Endothelial cell (in vitro differentiated cells): ENCODE measurements at regions not wholly inside any gene's neighbourhood (a gene's known extent, or its start where the extent isn't known, plus 50 kb on each side); places are given as distances from the start of the nearest gene placed in this dataset.

Experiments
- DNase-seq: peaks from one replicate; pipeline ENCODE4 v3.0.0; 2021; ENCODE audit warnings: low spot score
- H3K27ac Mint-ChIP-seq: one replicate; pipeline ENCODE4 v1.8.0; 2021; ENCODE audit warnings: mixed read lengths, inconsistent platforms; ENCODE audit not compliant: unreplicated experiment
- H3K27me3 Mint-ChIP-seq: one replicate; pipeline ENCODE4 v1.8.0; 2021; ENCODE audit warnings: mild to moderate bottlenecking, moderate library complexity, mixed read lengths, inconsistent platforms; ENCODE audit not compliant: unreplicated experiment
- H3K36me3 Mint-ChIP-seq: one replicate; pipeline ENCODE4 v1.8.0; 2021; ENCODE audit warnings: mild to moderate bottlenecking, low read depth, mixed read lengths, inconsistent platforms; ENCODE audit not compliant: unreplicated experiment
- H3K4me1 Mint-ChIP-seq: one replicate; pipeline ENCODE4 v1.8.0; 2021; ENCODE audit warnings: mild to moderate bottlenecking, mixed read lengths, inconsistent platforms; ENCODE audit not compliant: unreplicated experiment
- H3K4me3 Mint-ChIP-seq: one replicate; pipeline ENCODE4 v1.8.0; 2021; ENCODE audit warnings: mild to moderate bottlenecking, mixed read lengths, inconsistent platforms; ENCODE audit not compliant: unreplicated experiment
- H3K9me3 Mint-ChIP-seq: one replicate; pipeline ENCODE4 v1.8.0; 2021; ENCODE audit warnings: mixed read lengths, inconsistent platforms; ENCODE audit not compliant: unreplicated experiment
- CTCF ChIP-seq: fragments of 200-600 bp; sonication (generic); IDR thresholded peaks from one replicate; pipeline ENCODE4 v1.5.0; 2021; ENCODE audit warnings: antibody characterized with exemption; ENCODE audit not compliant: unreplicated experiment

DNA sequence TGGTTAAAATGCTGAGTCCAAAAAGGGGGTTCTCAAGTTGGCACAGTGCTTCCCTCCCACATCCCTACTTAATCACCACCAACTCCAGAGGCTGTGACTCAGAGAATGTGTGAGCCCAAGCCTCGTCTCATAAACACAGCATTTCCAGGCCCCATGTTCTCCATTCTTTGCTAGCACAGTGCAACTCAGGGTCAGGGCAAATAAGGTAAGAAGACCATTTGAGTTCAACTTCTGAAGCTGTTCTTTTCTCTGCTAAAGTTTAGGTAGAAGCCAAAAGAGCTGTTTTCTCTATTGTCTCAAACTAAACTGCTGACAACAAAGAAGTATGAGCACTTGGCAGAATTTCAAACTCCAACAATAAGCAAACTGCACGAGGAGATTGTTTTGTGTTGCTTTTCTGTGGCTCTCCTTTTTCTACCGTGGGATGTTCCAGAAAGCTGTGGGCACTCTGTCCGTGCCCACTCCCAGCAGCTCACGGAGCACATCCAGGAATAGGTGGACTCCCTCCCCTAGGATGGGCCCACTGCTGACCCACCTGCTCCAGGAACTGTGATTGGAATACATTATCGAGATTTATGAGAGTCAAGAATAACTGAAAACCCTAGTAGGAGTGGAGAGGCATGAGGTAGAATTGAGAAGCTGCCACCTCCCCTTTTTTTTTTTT, 494.3 kb downstream of the COG6 start:
- H3K36me3 Mint-ChIP-seq, result no peaks in the 10 kb centered on the region
- no peak for TF ChIP-seq CTCF
- H3K27me3 Mint-ChIP-seq, result peaks cover 3% of the 10 kb centered on the region
- no peak overlapping the region for H3K27ac Mint-ChIP-seq
- H3K9me3 Mint-ChIP-seq, result no peaks in the 10 kb centered on the region
- H3K4me1 Mint-ChIP-seq, result peaks cover 10% of the 10 kb centered on the region
- H3K4me3 Mint-ChIP-seq, result no peak overlapping the region
- DNase-seq, result no peak

DNA sequence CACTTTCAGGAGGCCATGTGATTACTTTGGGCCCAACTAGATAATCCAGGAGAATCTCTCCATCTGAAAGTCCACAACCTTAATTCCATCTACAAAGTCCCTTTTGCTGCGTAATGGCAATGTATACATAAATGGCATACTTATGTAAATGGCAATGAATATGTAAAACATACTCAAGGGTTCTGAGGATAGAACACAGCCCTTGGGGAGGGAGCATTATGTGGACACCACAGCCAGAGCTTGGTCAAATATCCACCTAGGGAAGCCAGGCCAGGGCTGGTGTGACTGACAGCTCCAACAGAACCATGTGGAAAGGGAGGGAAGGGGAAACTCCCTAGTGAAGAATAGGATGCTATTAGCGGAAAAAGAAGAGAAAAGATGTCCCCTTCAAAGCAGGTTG, 496.2 kb downstream of the COG6 start:
- peaks cover 9% of the 10 kb centered on the region for H3K4me1 Mint-ChIP-seq
- peaks cover 3% of the 10 kb centered on the region for H3K27me3 Mint-ChIP-seq
- no peak overlapping the region for H3K27ac Mint-ChIP-seq
- H3K9me3 Mint-ChIP-seq, result no peaks in the 10 kb centered on the region
- H3K4me3 Mint-ChIP-seq, result no peak overlapping the region
- no peaks in the 10 kb centered on the region for H3K36me3 Mint-ChIP-seq
- TF ChIP-seq CTCF, result no peak
- no peak for DNase-seq

- Mint-ChIP-seq H3K36me3 (no peaks in the 10 kb centered on the region), H3K27ac (no peak overlapping the region), H3K9me3 (no peaks in the 10 kb centered on the region), H3K4me1 (peaks cover 4% of the 10 kb centered on the region), H3K27me3 (peaks cover 3% of the 10 kb centered on the region), H3K4me3 (no peak overlapping the region)
- no peak for DNase-seq
- no peak for TF ChIP-seq CTCF
Measured at GRCh38 chr13:40152145-40152544, 496.7 kb downstream of the COG6 start.

DNA sequence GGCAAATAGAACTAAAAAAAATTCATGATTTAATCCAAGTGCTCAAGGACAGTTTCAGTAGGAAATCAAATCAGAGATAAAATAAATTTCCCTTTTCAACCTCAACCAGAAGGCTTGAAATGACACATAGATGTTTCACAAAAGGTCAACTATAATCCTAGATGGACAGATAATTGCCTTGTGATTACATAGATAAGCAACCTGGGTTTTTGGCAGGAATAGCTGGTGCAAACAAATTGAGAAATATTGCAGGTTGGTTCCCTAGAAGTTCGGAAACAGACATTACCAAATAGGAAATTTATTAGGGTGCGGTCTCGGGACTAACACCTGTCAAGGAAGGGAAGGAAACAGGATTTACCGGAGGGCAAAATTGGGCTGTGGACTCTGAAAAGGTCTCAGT, 497.5 kb downstream of the COG6 start:
- no peaks in the 10 kb centered on the region for H3K9me3 Mint-ChIP-seq
- no peak overlapping the region for H3K27ac Mint-ChIP-seq
- TF ChIP-seq CTCF, result no peak
- H3K36me3 Mint-ChIP-seq, result no peaks in the 10 kb centered on the region
- H3K27me3 Mint-ChIP-seq, result no peaks in the 10 kb centered on the region
- DNase-seq, result no peak
- no peak overlapping the region for H3K4me3 Mint-ChIP-seq
- peaks cover 3% of the 10 kb centered on the region for H3K4me1 Mint-ChIP-seq

- no peaks in the 10 kb centered on the region for H3K9me3 Mint-ChIP-seq
- no peaks in the 10 kb centered on the region for H3K36me3 Mint-ChIP-seq
- H3K4me3 Mint-ChIP-seq, result no peak overlapping the region
- H3K4me1 Mint-ChIP-seq, result peaks cover 3% of the 10 kb centered on the region
- DNase-seq, result no peak
- no peak for TF ChIP-seq CTCF
- no peaks in the 10 kb centered on the region for H3K27me3 Mint-ChIP-seq
- no peak overlapping the region for H3K27ac Mint-ChIP-seq
Measured at GRCh38 chr13:40153516-40153915, 498.1 kb downstream of the COG6 start.
